WTC11 (cell line): ENCODE measurements at regions not wholly inside any gene's neighbourhood (a gene's known extent, or its start where the extent isn't known, plus 50 kb on each side); places are given as distances from the start of the nearest gene placed in this dataset.

ENCODE experiments used
- ATAC-seq: fragments of 200-7000 bp; cut with Tn5 transposase; 2 replicates; pipeline ENCODE4 v1.10.0; 2021; ENCODE audit warnings: mild to moderate bottlenecking, moderate library complexity
- CTCF ChIA-PET: fragments of 300-600 bp; sonication (Branson Sonifier 250); formaldehyde crosslinking; loops from one replicate; lab custom pipeline; 2021; ENCODE audit warnings: antibody characterized with exemption; lab: Charles Lee
- POLR2A ChIA-PET: fragments of 350-600 bp; sonication (Branson Sonifier 250); formaldehyde crosslinking; loops from one replicate; lab custom pipeline; 2021; ENCODE audit warnings: antibody characterized with exemption; lab: Charles Lee
- DNase-seq: peaks from one replicate; pipeline ENCODE4 v3.0.0; 2021; ENCODE audit warnings: low spot score
- H3K27ac Mint-ChIP-seq: 2 replicates; pipeline ENCODE4 v1.8.0; 2021; ENCODE audit warnings: mixed read lengths
- H3K27me3 Mint-ChIP-seq: 2 replicates; pipeline ENCODE4 v1.8.0; 2021; ENCODE audit warnings: low read depth, mild to moderate bottlenecking, moderate library complexity, mixed read lengths
- H3K36me3 Mint-ChIP-seq: 2 replicates; pipeline ENCODE4 v1.8.0; 2021; ENCODE audit warnings: mixed read lengths
- H3K4me1 Mint-ChIP-seq: 2 replicates; pipeline ENCODE4 v1.8.0; 2022; ENCODE audit warnings: mixed read lengths
- H3K4me3 Mint-ChIP-seq: 2 replicates; pipeline ENCODE4 v1.8.0; 2021; ENCODE audit warnings: mild to moderate bottlenecking, moderate library complexity, mixed read lengths
- H3K9me3 Mint-ChIP-seq: 2 replicates; pipeline ENCODE4 v1.8.0; 2021; ENCODE audit warnings: mixed read lengths
- ATF6 ChIP-seq: sonication (generic); formaldehyde crosslinking; IDR thresholded peaks from 2 replicates; pipeline ENCODE4 v1.8.1; 2023; ENCODE audit warnings: mild to moderate bottlenecking, missing genetic modification reagents
- CREM ChIP-seq: sonication (generic); formaldehyde crosslinking; IDR thresholded peaks from 2 replicates; pipeline ENCODE4 v1.8.1; 2022; ENCODE audit warnings: mild to moderate bottlenecking, missing genetic modification reagents, moderate library complexity
- CTCF ChIP-seq: fragments of 200-600 bp; IDR thresholded peaks from 2 replicates; pipeline ENCODE4 v1.8.0; 2022; ENCODE audit warnings: antibody characterized with exemption
- EMX1 ChIP-seq: fragments of 250-450 bp; sonication (Bioruptor Pico); IDR thresholded peaks from 2 replicates; pipeline ENCODE4 v1.8.0; 2021; ENCODE audit warnings: mild to moderate bottlenecking
- NFE2L1 ChIP-seq: sonication (generic); formaldehyde crosslinking; IDR thresholded peaks from 2 replicates; pipeline ENCODE4 v1.8.1; 2023; ENCODE audit warnings: missing genetic modification reagents
- NR1H2 ChIP-seq: sonication (generic); formaldehyde crosslinking; IDR thresholded peaks from 2 replicates; pipeline ENCODE4 v1.9.0; 2021; ENCODE audit warnings: mild to moderate bottlenecking, moderate library complexity, missing genetic modification reagents
- OVOL2 ChIP-seq: fragments of 250-450 bp; sonication (Bioruptor Pico); IDR thresholded peaks from 2 replicates; pipeline ENCODE4 v1.9.0; 2021; ENCODE audit warnings: mild to moderate bottlenecking, borderline replicate concordance
- STAT6 ChIP-seq: sonication (generic); formaldehyde crosslinking; conservative IDR thresholded peaks from 2 replicates; pipeline ENCODE4 v1.8.1; 2023; ENCODE audit warnings: mild to moderate bottlenecking, low read depth, missing genetic modification reagents, moderate library complexity
- ZBTB21 ChIP-seq: sonication (generic); formaldehyde crosslinking; IDR thresholded peaks from 2 replicates; pipeline ENCODE4 v1.8.1; 2023; ENCODE audit warnings: mild to moderate bottlenecking, missing genetic modification reagents, borderline replicate concordance
- ZNF219 ChIP-seq: sonication (generic); formaldehyde crosslinking; IDR thresholded peaks from 2 replicates; pipeline ENCODE4 v1.8.0; 2023; ENCODE audit warnings: missing genetic modification reagents, mild to moderate bottlenecking, borderline replicate concordance
- ZNF532 ChIP-seq: fragments of 250-450 bp; sonication (Bioruptor Pico); IDR thresholded peaks from 2 replicates; pipeline ENCODE4 v1.9.0; 2021; ENCODE audit warnings: mild to moderate bottlenecking, borderline replicate concordance
- ZNF671 ChIP-seq: fragments of 250-450 bp; sonication (Bioruptor Pico); IDR thresholded peaks from 2 replicates; pipeline ENCODE4 v1.8.0; 2021; ENCODE audit warnings: mild to moderate bottlenecking

- TF ChIP-seq ATF6 (CRISPR knock-in tag) = no peak
- TF ChIP-seq STAT6 (CRISPR knock-in tag) = no peak
- TF ChIP-seq CTCF = no peak
- TF ChIP-seq NFE2L1 (CRISPR knock-in tag) = no peak
Observed at GRCh38 chr12:30425445-30425844, 270.2 kb downstream of the IPO8 start (continued).

GRCh38 chr12:30423330-30423729, 272.3 kb downstream of the IPO8 start:
- peaks cover 5% of the 10 kb centered on the region for H3K27me3 Mint-ChIP-seq
- no peaks in the 10 kb centered on the region for H3K4me1 Mint-ChIP-seq
- no peak overlapping the region for H3K27ac Mint-ChIP-seq
- CTCF ChIA-PET = no interaction called here
- no peak overlapping the region for H3K4me3 Mint-ChIP-seq
- ATAC-seq = no peak
- POLR2A ChIA-PET = no interaction called here
- H3K9me3 Mint-ChIP-seq = peaks cover 74% of the 10 kb centered on the region
- TF ChIP-seq ZNF219 (CRISPR knock-in tag) (no peak), OVOL2 (CRISPR knock-in tag) (no peak), ZNF671 (CRISPR knock-in tag) (no peak), ZBTB21 (CRISPR knock-in tag) (no peak), CREM (CRISPR knock-in tag) (no peak), EMX1 (CRISPR knock-in tag) (no peak), NR1H2 (CRISPR knock-in tag) (no peak), ATF6 (CRISPR knock-in tag) (no peak), ZNF532 (CRISPR knock-in tag) (no peak)
- TF ChIP-seq, all 79 proteins: peak for 0
- H3K36me3 Mint-ChIP-seq = peaks cover 50% of the 10 kb centered on the region
- DNase-seq = no peak
